Esophagus (tissue), 2 donors: ENCODE measurements at regions not wholly inside any gene's neighbourhood (a gene's known extent, or its start where the extent isn't known, plus 50 kb on each side); places are given as distances from the start of the nearest gene placed in this dataset.
"Not testable (repeated sequence)": the region's sequence is repeated elsewhere in the genome, so short reads cannot be mapped to it uniquely, and the experiment has no call there.

ENCODE experiments used
- H3K27ac ChIP-seq, 2 donors: one replicate each; pipeline ENCODE4 v1.5.1; 2013; ENCODE audit warnings: low read depth in 2 of 2, mild to moderate bottlenecking in 2 of 2, inconsistent platforms in 1 of 2, low read length in 1 of 2, moderate library complexity in 1 of 2
- H3K27me3 ChIP-seq, 2 donors: one replicate each; pipeline ENCODE4 v1.6.1; 2013; ENCODE audit warnings: low read length in 2 of 2, control low read depth in 1 of 2, mild to moderate bottlenecking in 1 of 2; ENCODE audit not compliant: insufficient read depth in 2 of 2, control insufficient read depth in 1 of 2
- H3K36me3 ChIP-seq, 2 donors: one replicate each; pipeline ENCODE4 v1.6.1; 2013; ENCODE audit warnings: low read length in 1 of 2; ENCODE audit not compliant: control insufficient read depth in 2 of 2, insufficient read depth in 2 of 2
- H3K4me1 ChIP-seq, 2 donors: one replicate each; pipeline ENCODE4 v1.6.1; 2013; ENCODE audit warnings: low read length in 1 of 2; ENCODE audit not compliant: control insufficient read depth in 2 of 2, insufficient read depth in 2 of 2
- H3K4me3 ChIP-seq, 2 donors: one replicate each; pipeline ENCODE4 v1.5.1; 2013; ENCODE audit warnings: low read length in 2 of 2, mild to moderate bottlenecking in 2 of 2, low read depth in 1 of 2, moderate library complexity in 1 of 2
- H3K9me3 ChIP-seq, 2 donors: one replicate each; pipeline ENCODE4 v1.6.1; 2013; ENCODE audit warnings: mild to moderate bottlenecking in 2 of 2, low read depth in 1 of 2, low read length in 1 of 2, moderate library complexity in 1 of 2; ENCODE audit not compliant: control insufficient read depth in 2 of 2, insufficient read depth in 1 of 2
- WGBS, 2 donors: extraction: QIAGEN DNeasy Blood & Tissue Kit; methylation state at CpG; one replicate each; pipeline ENCODE4 v1.1.7; 2013; 5-methylcytosine and 5-hydroxymethylcytosine counted together
- donor health status: healthy with polysubstance abuse.
- donor health status: Bipolar disorder and iron deficiency.

- WGBS, 2 donors: 82 to 90% methylated on average over 1 of the region's 1 CpG
- no peaks in the 10 kb centered on the region for H3K4me1 ChIP-seq
- no peak overlapping the region for H3K4me3 ChIP-seq
- H3K27ac ChIP-seq: no peak overlapping the region
- no peaks in the 10 kb centered on the region for H3K36me3 ChIP-seq
- H3K27me3 ChIP-seq: no peaks in the 10 kb centered on the region
- no peaks in the 10 kb centered on the region for H3K9me3 ChIP-seq
Measured at GRCh38 chr14:45673420-45673819, 420.4 kb upstream of the MIS18BP1 start.

DNA sequence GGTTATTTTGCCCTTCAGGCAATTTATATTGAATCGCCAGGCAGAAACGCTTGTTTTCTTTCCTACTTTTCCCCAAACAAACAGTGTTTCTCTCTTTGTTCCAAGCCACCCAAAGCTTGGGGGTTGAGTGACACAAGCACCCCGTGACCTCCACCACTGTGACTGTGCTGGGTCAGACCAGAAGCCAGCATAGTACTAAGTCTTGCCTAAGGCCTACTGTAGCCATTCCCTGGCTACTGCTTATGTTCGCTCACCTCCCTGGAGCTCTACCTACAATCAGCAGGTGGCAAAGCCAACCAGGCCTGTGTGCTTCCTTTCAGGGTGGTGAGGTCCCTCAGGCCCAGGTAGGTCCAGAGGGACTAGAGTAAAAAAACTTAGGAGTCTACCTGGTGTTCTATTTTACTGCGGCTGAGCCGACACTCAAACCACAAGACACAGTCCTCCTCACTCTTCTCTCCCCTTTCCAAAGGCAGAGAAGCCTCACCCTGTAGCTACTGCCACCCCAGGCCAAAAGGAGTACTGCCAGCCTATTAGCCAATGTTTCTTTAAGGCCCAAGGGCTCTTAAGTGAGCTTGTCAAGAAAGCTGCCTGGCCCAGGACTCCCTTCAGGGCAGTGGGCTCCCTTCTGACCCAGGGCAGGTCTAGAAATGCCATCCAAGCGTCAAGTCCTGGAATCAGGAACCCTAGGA is 411.8 kb upstream of the MIS18BP1 start:
- Histone ChIP-seq H3K27ac (no peak overlapping the region), H3K27me3 (no peaks in the 10 kb centered on the region), H3K4me3 (no peak overlapping the region), H3K36me3 (no peaks in the 10 kb centered on the region), H3K9me3 (peaks cover 2 to 3% of the 10 kb centered on the region in 2 donors), H3K4me1 (no peaks in the 10 kb centered on the region)
- 79 to 83% methylated on average over 7 of the region's 7 CpGs for WGBS, 2 donors

- no peaks in the 10 kb centered on the region for H3K9me3 ChIP-seq
- no peak overlapping the region for H3K27ac ChIP-seq
- WGBS, 2 donors: 52 to 57% methylated on average over 4 of the region's 4 CpGs
- no peaks in the 10 kb centered on the region for H3K36me3 ChIP-seq
- H3K4me1 ChIP-seq: no peaks in the 10 kb centered on the region
- no peaks in the 10 kb centered on the region for H3K27me3 ChIP-seq
- H3K4me3 ChIP-seq: no peak overlapping the region
Measured at GRCh38 chr14:45658917-45659299, 405.9 kb upstream of the MIS18BP1 start.

- WGBS, 2 donors: 63 to 74% methylated on average over 3 of the region's 3 CpGs
- no peaks in the 10 kb centered on the region for H3K9me3 ChIP-seq
- H3K4me1 ChIP-seq: no peaks in the 10 kb centered on the region
- H3K27me3 ChIP-seq: no peaks in the 10 kb centered on the region
- no peak overlapping the region for H3K27ac ChIP-seq
- no peaks in the 10 kb centered on the region for H3K36me3 ChIP-seq
- no peak overlapping the region for H3K4me3 ChIP-seq
Measured at GRCh38 chr14:45658226-45658916, 405.4 kb upstream of the MIS18BP1 start.

DNA sequence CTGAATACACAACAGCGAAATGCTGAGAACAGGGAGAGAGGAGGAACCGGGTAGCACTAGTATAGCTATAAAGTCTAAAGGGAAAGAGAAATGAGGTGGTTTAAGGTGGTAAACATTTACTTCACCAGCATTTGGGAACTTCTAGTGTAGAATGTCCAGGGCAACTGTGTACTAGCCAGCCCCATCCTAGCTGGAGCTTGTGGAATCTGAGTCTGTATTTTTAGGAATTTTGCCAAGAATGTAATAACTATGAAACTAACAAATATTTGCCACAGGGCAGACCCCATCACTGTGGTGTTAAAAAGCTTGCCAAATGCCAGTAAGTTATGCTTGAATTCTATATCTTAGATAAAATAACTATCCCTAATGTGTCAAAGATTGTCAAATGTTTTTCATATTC is 398.9 kb upstream of the MIS18BP1 start:
- no peaks in the 10 kb centered on the region for H3K4me1 ChIP-seq
- no peaks in the 10 kb centered on the region for H3K36me3 ChIP-seq
- H3K4me3 ChIP-seq: no peak overlapping the region
- no peaks in the 10 kb centered on the region for H3K9me3 ChIP-seq
- no peak overlapping the region for H3K27ac ChIP-seq
- WGBS, 2 donors: 68 to 72% methylated on average over 2 of the region's 2 CpGs
- H3K27me3 ChIP-seq: no peaks in the 10 kb centered on the region

DNA sequence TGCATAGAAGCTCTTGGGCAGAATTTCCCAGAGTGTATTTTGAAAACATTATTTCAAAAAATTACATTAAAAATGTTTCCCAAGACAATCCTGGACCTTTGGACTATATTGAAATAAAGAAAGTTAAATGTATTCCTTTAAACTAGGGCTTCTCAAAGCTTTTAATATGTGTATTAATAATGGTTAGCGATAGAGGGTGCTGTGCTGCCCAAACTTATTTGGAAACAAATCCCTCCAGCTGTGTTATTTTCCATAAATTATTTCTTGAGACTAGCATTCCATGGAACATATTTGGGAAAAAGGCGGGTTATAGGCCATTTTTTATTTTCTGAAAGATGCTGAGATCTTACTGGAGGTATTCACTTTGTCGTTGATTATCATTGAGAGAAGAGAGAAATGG is 397.8 kb upstream of the MIS18BP1 start:
- H3K4me3 ChIP-seq: no peak overlapping the region
- 79 to 83% methylated on average over 3 of the region's 3 CpGs for WGBS, 2 donors

DNA sequence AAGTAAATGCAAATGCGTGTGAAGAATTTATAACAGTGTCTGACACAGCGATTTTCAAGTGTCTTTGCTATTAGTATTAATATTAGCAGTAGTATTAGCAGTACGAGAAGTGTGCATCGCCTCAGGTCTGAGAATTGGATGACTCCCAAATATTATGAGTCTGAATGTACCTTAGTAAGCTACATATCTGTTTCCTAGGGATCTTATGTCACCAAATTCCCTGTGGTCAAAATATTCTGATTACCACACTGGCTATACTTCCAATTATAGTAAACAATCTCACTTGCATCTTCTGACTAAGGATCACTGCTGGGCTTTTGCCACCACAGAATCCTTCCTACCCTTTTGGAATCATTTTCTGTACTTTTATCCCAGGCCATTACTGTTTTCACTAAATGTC is 396.0 kb upstream of the MIS18BP1 start:
- H3K27me3 ChIP-seq: no peaks in the 10 kb centered on the region
- H3K36me3 ChIP-seq: no peaks in the 10 kb centered on the region
- 87 to 88% methylated on average over 4 of the region's 4 CpGs for WGBS, 2 donors
- H3K27ac ChIP-seq: no peak overlapping the region
- H3K4me1 ChIP-seq: no peaks in the 10 kb centered on the region
- no peak overlapping the region for H3K4me3 ChIP-seq
- no peaks in the 10 kb centered on the region for H3K9me3 ChIP-seq

More for the DNA sequence above, 397.8 kb upstream of the MIS18BP1 start:
- Histone ChIP-seq H3K27ac (no peak overlapping the region), H3K36me3 (no peaks in the 10 kb centered on the region), H3K27me3 (no peaks in the 10 kb centered on the region), H3K9me3 (no peaks in the 10 kb centered on the region), H3K4me1 (no peaks in the 10 kb centered on the region)

GRCh38 chr14:45641541-45641940 is 388.5 kb upstream of the MIS18BP1 start:
- H3K27me3 ChIP-seq: no peaks in the 10 kb centered on the region
- WGBS, 2 donors: 44 to 59% methylated on average over 4 of the region's 4 CpGs

GRCh38 chr14:45634651-45635441 is 381.8 kb upstream of the MIS18BP1 start:
- H3K9me3 ChIP-seq, H3K36me3 ChIP-seq, H3K27me3 ChIP-seq, H3K4me3 ChIP-seq, H3K4me1 ChIP-seq, H3K27ac ChIP-seq: not testable (repeated sequence)
- 92 to 93% methylated on average over 46 of the region's 46 CpGs for WGBS, 2 donors

More at GRCh38 chr14:45641541-45641940, 388.5 kb upstream of the MIS18BP1 start:
- Histone ChIP-seq H3K4me3 (no peak overlapping the region), H3K36me3 (no peaks in the 10 kb centered on the region), H3K27ac (no peak overlapping the region), H3K9me3 (no peaks in the 10 kb centered on the region), H3K4me1 (no peaks in the 10 kb centered on the region)
